GM12801 (cell line): ENCODE measurements at regions not wholly inside any gene's neighbourhood (a gene's known extent, or its start where the extent isn't known, plus 50 kb on each side); places are given as distances from the start of the nearest gene placed in this dataset.

Experiments used
- TF ChIP-seq, protein P1 (sequence below): IDR thresholded peaks from one replicate; pipeline ENCODE4 v1.5.1; 2011; ENCODE audit warnings: control low read depth; ENCODE audit not compliant: insufficient read length; ENCODE audit errors: extremely low read depth

DNA sequence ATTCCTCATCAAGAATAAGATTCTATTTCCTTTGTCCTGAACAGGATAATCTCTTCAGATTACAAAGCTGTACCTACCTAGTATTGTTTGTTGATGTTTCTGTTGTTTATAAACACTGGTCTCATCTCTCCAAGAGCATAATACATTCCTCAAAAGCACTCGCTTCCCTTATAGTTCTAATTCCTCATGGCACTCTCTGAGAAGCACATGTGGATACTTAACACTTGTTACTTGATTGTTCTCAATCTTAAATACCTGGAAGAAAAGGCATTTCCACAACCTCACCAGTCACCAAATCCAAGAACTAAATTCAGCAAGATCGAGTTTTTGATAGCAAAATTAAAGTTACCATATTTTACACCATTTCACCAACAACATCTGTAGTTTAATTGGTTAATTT is 145.9 kb upstream of the DUSP10 start:
- TF ChIP-seq, protein P1, sequence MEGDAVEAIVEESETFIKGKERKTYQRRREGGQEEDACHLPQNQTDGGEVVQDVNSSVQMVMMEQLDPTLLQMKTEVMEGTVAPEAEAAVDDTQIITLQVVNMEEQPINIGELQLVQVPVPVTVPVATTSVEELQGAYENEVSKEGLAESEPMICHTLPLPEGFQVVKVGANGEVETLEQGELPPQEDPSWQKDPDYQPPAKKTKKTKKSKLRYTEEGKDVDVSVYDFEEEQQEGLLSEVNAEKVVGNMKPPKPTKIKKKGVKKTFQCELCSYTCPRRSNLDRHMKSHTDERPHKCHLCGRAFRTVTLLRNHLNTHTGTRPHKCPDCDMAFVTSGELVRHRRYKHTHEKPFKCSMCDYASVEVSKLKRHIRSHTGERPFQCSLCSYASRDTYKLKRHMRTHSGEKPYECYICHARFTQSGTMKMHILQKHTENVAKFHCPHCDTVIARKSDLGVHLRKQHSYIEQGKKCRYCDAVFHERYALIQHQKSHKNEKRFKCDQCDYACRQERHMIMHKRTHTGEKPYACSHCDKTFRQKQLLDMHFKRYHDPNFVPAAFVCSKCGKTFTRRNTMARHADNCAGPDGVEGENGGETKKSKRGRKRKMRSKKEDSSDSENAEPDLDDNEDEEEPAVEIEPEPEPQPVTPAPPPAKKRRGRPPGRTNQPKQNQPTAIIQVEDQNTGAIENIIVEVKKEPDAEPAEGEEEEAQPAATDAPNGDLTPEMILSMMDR = no peak

DNA sequence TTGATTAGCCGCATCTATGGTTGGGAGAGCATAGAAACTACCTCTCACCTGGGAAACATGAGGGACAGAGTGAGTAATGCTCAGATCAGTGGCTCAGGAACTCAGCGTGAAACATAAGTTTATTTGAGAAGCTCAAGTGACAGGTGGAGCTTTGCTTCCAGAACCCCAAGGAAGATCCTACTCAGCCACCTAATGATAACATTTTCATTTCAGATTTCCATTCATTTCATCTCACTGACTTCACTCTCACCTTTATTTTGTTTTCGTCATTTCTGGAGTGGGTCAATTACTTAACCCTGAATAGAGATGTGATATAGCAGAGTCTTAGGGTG is 145.5 kb upstream of the DUSP10 start:
- TF ChIP-seq, protein P1 = no peak

DNA sequence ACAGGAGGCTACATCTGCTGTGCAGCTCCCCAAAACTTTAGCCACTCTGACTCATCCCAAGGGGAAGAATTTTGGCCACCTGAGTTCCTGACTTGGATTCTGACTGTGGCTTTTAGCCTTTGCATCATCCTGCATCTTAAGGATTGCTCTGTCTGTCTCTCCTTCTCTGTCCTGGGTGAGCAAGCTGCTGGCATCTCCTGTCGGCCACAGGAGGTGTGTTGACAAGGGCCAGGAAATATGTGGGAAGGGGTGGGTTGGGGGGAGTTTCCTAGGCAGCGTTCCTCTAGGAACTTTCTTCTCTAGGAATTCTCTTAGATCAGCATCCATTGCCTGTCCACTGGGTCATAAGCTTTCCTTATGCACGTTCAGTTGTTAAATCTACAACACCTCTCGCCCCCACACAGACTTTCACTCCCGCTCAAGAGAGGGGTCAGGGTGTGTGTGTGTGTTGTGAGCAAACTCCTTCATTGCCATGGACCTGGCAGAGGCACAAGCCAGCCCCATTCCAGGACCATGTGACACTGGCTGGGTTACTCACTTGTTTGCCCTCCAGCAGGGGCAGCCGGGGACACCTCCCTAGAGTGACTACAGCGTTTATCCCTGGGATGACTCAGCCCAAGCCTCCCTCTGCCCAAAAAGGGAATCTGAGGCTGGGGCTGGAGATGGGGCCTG is 145.0 kb upstream of the DUSP10 start:
- TF ChIP-seq, protein P1 = no peak

DNA sequence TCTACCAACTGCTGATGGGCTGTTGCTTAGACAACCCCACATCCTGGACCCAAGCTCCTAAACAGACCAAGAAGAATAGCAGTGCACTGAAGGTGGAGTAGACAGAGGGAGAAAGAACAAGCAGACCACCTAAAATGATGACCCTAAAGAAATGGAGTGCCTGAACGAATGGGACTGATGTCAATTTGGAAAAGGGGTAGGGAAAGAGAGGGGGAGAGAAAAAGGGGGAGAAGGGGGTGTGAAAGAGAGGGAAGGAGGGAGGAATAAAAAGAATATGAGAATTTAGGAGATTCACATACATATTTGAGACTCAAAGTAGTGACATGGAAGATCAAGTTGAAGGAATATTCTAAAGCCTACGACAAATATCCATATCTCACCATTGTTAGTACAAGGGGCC is 144.4 kb upstream of the DUSP10 start:
- TF ChIP-seq, protein P1 = no peak

DNA sequence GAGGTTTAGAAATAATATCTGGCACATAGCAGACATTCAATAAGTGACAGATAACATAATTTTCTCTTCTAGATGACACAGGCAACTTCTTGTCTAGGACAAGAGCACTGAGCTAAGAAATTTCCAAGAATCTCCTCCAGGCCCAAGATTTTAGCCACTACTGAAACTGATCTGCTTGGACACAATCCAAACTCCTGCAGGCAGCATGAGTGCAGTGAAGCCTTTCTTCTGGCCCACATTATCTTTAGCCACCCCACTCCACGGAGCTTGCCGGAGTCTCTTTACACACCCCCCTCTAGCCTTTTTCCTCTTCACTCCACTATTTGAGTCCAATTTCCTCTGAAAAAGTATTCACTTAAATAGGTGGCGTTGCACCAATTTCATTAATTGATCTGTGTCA is 142.9 kb upstream of the DUSP10 start:
- TF ChIP-seq, protein P1 = no peak

DNA sequence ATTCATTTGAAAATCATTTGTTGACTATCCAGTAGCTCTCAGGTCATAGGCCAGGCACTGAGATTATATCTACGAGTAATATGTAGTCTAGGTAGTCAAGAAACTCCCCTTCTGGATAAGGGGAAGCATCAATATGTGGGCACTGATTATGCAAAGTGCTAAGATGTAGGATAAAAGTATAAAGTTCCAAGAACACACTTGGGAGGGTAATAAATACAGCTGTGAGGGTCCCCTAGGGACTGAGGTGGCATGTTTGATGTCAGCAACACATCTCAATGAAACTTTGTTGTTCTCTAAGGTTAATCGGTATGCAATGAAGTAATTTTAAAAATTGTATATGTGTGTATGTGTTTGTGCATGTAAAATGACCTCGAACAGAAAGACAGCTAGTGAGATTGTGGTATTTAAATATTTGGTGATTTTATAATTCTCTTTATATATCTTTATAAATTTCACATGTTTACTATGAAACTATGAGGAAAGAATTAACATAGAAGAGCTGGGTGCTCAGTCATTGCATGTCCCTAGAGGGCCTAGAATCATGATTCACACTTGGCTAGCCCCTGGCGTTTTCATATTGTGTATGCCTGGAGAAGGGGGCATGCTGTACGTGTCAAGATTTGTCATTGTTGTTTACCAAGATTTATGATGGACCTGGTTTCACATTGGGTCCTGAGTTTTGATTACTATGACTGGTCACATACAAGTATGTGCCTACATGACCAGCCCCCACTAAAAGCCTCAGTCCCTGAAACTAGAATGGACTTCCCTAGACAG is 140.1 kb upstream of the DUSP10 start:
- TF ChIP-seq, protein P1 = no peak

DNA sequence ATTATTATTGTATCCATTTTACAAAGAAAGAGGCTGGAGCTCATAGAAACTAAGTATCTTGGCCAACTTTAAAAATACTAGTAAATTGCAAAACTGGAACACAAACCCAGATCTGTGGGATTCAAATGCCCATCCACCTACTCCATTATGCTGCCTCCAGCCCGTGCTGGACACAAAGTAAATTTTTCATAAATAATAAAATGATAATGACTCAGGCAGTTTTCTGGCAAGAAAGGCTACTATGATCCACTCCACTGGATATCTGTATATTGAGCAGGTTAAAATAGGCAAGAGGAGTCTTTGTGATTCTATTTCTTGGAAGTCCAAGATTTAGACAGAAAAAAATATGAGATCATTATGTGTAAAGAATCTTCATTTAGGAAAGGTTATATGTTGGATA is 138.3 kb upstream of the DUSP10 start:
- TF ChIP-seq, protein P1 = no peak
